ENCODE measurements at regions not wholly inside any gene's neighbourhood (a gene's known extent, or its start where the extent isn't known, plus 50 kb on each side); places are given as distances from the start of the nearest gene placed in this dataset.

- TF ChIP-seq MAX (IDR thresholded peaks at IDR 0.05): no peak
- no peak for TF ChIP-seq ZNF274 (IDR thresholded peaks at IDR 0.05; ENCODE audit: low read depth, low read length)
- no peak for TF ChIP-seq SIN3A (IDR thresholded peaks at IDR 0.05; ENCODE audit: low read depth)
- TF ChIP-seq YY1 (IDR thresholded peaks at IDR 0.05; ENCODE audit: extremely low read depth, insufficient replicate concordance, low read depth, low read length): no peak
- TF ChIP-seq FOSL1 (IDR thresholded peaks at IDR 0.05; ENCODE audit: low read depth): no peak
- TF ChIP-seq, protein P1, sequence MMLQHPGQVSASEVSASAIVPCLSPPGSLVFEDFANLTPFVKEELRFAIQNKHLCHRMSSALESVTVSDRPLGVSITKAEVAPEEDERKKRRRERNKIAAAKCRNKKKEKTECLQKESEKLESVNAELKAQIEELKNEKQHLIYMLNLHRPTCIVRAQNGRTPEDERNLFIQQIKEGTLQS (IDR thresholded peaks at IDR 0.05): no peak
- no peak for TF ChIP-seq ZFX (IDR thresholded peaks at IDR 0.05)
- no peak for TF ChIP-seq POLR2AphosphoS5 (IDR thresholded peaks at IDR 0.05; ENCODE audit: low read depth, low read length)
- no peak for TF ChIP-seq SRF (IDR thresholded peaks at IDR 0.05; ENCODE audit: low read depth)
- no peak for TF ChIP-seq POLR2A (IDR thresholded peaks at IDR 0.05; ENCODE audit: borderline replicate concordance, extremely low read depth, insufficient read depth, insufficient read length)
- no peaks in the 10 kb centered on the region for H3K79me2 ChIP-seq (ENCODE audit: insufficient read depth, low read length)
- H4K20me1 ChIP-seq (ENCODE audit: insufficient read depth): no peaks in the 10 kb centered on the region
- H3K9me2 ChIP-seq (ENCODE audit: insufficient read depth): no peaks in the 10 kb centered on the region
- no peak overlapping the region for H2AFZ ChIP-seq (ENCODE audit: low read depth, low read length, poor library complexity, severe bottlenecking)
- ATAC-seq: no peak
- no peaks in the 10 kb centered on the region for H3K27me3 ChIP-seq (ENCODE audit: insufficient read depth, low read length)
- no TSS peak for BruUV-seq (replicated peaks)
- no peak overlapping the region for H3K4me3 ChIP-seq (replicated peaks in 1 of 2; ENCODE audit: low read depth in 1 of 2, low read length in 2 of 2)
- intact Hi-C loops (cut with micrococcal nuclease): no loop called here
- no peaks in the 10 kb centered on the region for H3K36me3 ChIP-seq (ENCODE audit: control insufficient read depth in 1 of 2, insufficient read depth in 2 of 2, low read length in 2 of 2)
- DNase-seq (ENCODE audit: low read depth, low spot score): no peak
- no peak overlapping the region for H3K9ac ChIP-seq (ENCODE audit: low read length)
- ChIA-PET RAD21 (ENCODE audit: low non-redundant PET in 1 of 2, low total read pairs in 2 of 2, uncharacterized antibody in 2 of 2, unreplicated experiment in 2 of 2) (no interaction called here), POLR2A (no interaction called here), CTCF (no interaction called here)
- no peak overlapping the region for H3K4me2 ChIP-seq (ENCODE audit: low read length)
- no peaks in the 10 kb centered on the region for H3K9me3 ChIP-seq (ENCODE audit: control insufficient read depth in 1 of 2, insufficient read depth in 1 of 2, low read depth in 1 of 2, low read length in 2 of 2)
- no peak overlapping the region for H3K27ac ChIP-seq (ENCODE audit: low read depth, low read length)
- no peaks in the 10 kb centered on the region for H3K4me1 ChIP-seq (ENCODE audit: control insufficient read depth in 1 of 2, insufficient read depth in 2 of 2, low read length in 2 of 2)
Observed at GRCh38 chr7:106807474-106807873, 57.6 kb upstream of the PIK3CG start.

DNA sequence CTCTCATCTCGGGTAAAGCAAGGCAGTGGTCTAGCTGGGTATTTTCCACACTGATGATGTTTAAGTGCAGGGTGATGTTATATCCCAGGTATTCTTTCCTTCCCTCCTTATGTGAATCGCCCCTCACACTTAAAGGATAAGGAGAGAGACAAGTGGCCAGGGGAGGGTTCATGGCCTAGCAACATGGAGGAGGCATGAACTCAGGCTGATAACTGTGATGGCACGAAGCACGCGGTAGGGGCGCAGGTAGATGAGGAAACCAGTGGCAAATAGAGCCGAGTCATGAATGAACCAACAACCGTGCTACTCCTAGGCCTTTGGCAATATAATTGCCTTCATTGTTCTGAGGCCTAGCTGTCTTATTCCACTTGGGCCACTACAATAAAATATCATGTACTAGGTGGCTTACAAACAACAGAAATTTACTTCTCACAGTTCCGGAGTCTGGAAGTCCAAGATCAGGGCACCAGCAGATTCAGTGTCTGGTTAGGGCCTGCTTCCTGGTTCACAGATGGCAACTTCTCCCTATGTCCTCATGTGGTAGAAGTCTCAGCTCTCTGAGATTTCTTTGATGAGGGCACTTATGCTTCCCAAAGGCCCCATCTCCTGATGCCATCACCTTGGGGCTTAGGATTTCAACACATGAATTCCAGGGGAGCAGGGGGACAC, 56.0 kb upstream of the PIK3CG start:
- no peak for ATAC-seq
- intact Hi-C loops (cut with micrococcal nuclease): no loop called here
- no peaks in the 10 kb centered on the region for H3K36me3 ChIP-seq (ENCODE audit: control insufficient read depth in 1 of 2, insufficient read depth in 2 of 2, low read length in 2 of 2)
- no peak overlapping the region for H3K4me2 ChIP-seq (ENCODE audit: low read length)
- RAD21 ChIA-PET (ENCODE audit: low non-redundant PET in 1 of 2, low total read pairs in 2 of 2, uncharacterized antibody in 2 of 2, unreplicated experiment in 2 of 2): no interaction called here
- no peak overlapping the region for H3K4me3 ChIP-seq (replicated peaks in 1 of 2; ENCODE audit: low read depth in 1 of 2, low read length in 2 of 2)
- no peak overlapping the region for H2AFZ ChIP-seq (ENCODE audit: low read depth, low read length, poor library complexity, severe bottlenecking)
- CTCF ChIA-PET: no interaction called here
- H3K9me3 ChIP-seq (ENCODE audit: control insufficient read depth in 1 of 2, insufficient read depth in 1 of 2, low read depth in 1 of 2, low read length in 2 of 2): no peaks in the 10 kb centered on the region
- BruUV-seq (replicated peaks): no TSS peak
- H3K9ac ChIP-seq (ENCODE audit: low read length): no peak overlapping the region
- TF ChIP-seq ZFX (IDR thresholded peaks at IDR 0.05) (0 out of 2 replicates have a peak, but pooled peaks have one; percentile 14), EZH2 (IDR thresholded peaks at IDR 0.05) (no peak), ZNF274 (IDR thresholded peaks at IDR 0.05; ENCODE audit: low read depth, low read length) (no peak), ZBTB33 (IDR thresholded peaks at IDR 0.05; ENCODE audit: extremely low read depth, insufficient replicate concordance, low read length) (no peak), SIN3A (IDR thresholded peaks at IDR 0.05; ENCODE audit: low read depth) (no peak)
- H3K79me2 ChIP-seq (ENCODE audit: insufficient read depth, low read length): no peaks in the 10 kb centered on the region
- POLR2A ChIA-PET: no interaction called here
- no peaks in the 10 kb centered on the region for H4K20me1 ChIP-seq (ENCODE audit: insufficient read depth)
- no peaks in the 10 kb centered on the region for H3K9me2 ChIP-seq (ENCODE audit: insufficient read depth)
- no peak for DNase-seq (ENCODE audit: low read depth, low spot score)
- H3K27ac ChIP-seq (ENCODE audit: low read depth, low read length): no peak overlapping the region
- no peaks in the 10 kb centered on the region for H3K4me1 ChIP-seq (ENCODE audit: control insufficient read depth in 1 of 2, insufficient read depth in 2 of 2, low read length in 2 of 2)
- no peaks in the 10 kb centered on the region for H3K27me3 ChIP-seq (ENCODE audit: insufficient read depth, low read length)
